ENCODE measurements at regions not wholly inside any gene's neighbourhood (a gene's known extent, or its start where the extent isn't known, plus 50 kb on each side); places are given as distances from the start of the nearest gene placed in this dataset.

DNA sequence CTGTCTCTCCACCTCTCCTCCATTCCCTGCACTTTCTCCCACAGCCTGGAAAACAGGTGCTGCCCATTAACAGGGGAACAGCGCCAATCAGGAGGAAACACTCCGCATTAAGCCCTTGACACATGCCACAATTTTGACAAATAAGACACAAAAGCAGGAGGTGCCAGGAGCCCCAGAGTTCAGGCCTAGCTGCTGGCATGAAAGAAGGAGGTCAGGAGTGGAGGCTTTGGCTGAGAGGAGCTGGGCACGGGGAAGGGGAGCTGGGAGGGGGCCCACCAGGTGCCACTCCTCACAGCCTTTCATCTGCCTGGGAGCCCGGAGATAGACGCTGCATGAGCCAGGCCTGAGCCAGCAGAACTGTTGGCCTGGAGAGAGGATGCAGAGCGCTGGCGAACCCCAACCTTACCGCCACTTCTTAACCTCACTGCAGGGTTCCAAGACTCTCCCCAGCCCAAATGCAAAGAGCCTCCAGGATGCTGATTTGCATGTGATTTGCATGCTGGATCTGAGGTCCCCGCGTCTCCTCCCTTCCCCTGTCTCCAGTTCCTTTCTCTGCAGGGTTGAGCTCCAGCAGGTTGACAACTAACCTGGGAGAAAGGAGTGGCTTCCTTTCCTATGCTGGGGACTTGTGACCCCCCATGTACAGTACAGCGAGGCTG lies 139.8 kb upstream of the SDK2 start:
- POLR2A ChIA-PET, result no interaction called here
- intact Hi-C loops (cut with micrococcal nuclease), result no loop called here

DNA sequence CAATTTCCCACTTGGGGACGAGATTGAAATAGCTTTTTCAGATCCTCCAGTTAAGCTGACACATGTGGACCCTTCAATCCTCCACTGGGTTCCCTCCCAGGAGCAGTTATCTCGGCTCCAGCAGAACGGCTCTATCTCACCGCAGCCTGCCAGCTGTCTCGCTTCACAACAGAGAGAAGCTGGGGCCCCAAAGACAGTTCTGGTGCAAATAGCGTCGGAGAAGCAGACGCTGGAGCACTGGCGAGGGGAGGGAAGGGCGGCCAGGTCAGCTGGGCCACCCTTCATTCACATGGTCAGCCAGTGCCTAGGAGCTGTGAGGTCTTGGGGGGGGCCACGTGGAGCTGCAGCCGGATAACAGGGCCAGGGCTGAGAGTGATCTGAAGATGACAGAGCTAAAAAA lies 141.3 kb upstream of the SDK2 start:
- Mint-ChIP-seq H3K27ac (no peak overlapping the region), H3K9me3 (ENCODE audit: insufficient read depth) (peaks cover 1% of the 10 kb centered on the region), H3K4me1 (no peaks in the 10 kb centered on the region), H3K27me3 (peaks cover 28% of the 10 kb centered on the region), H3K4me3 (no peak overlapping the region)
- Histone ChIP-seq H4K20me1 (ENCODE audit: control insufficient read depth, insufficient read depth, low read length, poor library complexity, severe bottlenecking) (no peaks in the 10 kb centered on the region), H2AFZ (ENCODE audit: insufficient read depth, low read depth, low read length, poor library complexity, severe bottlenecking) (no peak overlapping the region), H3K9me3 (ENCODE audit: control extremely low read depth in 1 of 3, control insufficient read depth in 2 of 3, insufficient read depth in 1 of 3, low read length in 2 of 3) (no peaks in the 10 kb centered on the region), H3K79me2 (ENCODE audit: control insufficient read depth, insufficient read depth, low read length) (no peaks in the 10 kb centered on the region), H3K9ac (ENCODE audit: low read length) (no peak overlapping the region), H3K27me3 (replicated peaks in 1 of 4; ENCODE audit: control extremely low read depth in 1 of 4, control insufficient read depth in 3 of 4, insufficient read depth in 4 of 4, low read length in 3 of 4) (peaks cover 0 to 3% (median 0%) of the 10 kb centered on the region in 4 experiments), H3K27ac (ENCODE audit: low read length in 2 of 2) (no peak overlapping the region), H3K36me3 (replicated peaks in 1 of 2; ENCODE audit: control extremely low read depth in 1 of 2, control insufficient read depth in 1 of 2, extremely low read depth in 1 of 2, insufficient read depth in 2 of 2, low read length in 1 of 2) (no peaks in the 10 kb centered on the region), H3K4me1 (ENCODE audit: control insufficient read depth in 2 of 2, insufficient read depth in 2 of 2, low read length in 2 of 2) (no peaks in the 10 kb centered on the region), H3K4me2 (replicated peaks; ENCODE audit: low read depth, low read length, poor library complexity, severe bottlenecking) (no peak overlapping the region), H3K4me3 (ENCODE audit: control extremely low read depth in 1 of 5, extremely low read depth in 1 of 5, insufficient read depth in 1 of 5, low read depth in 2 of 5, low read length in 4 of 5) (no peak overlapping the region)
- WGBS (ENCODE audit: insufficient coverage), result 58% methylated on average over 8 of the region's 12 CpGs
- intact Hi-C loops (cut with micrococcal nuclease), result no loop called here
- ChIA-PET POLR2A (no interaction called here), CTCF (no interaction called here)
- TF ChIP-seq EZH2 (IDR thresholded peaks at IDR 0.05; ENCODE audit: borderline replicate concordance, insufficient read depth, low read depth, low read length, poor library complexity, severe bottlenecking), result no peak
- DNase-seq, result no peak
- ATAC-seq (ENCODE audit: low read depth), result no peak

More for the DNA sequence above, 139.8 kb upstream of the SDK2 start:
- Histone ChIP-seq H3K36me3 (replicated peaks in 1 of 2; ENCODE audit: control extremely low read depth in 1 of 2, control insufficient read depth in 1 of 2, extremely low read depth in 1 of 2, insufficient read depth in 2 of 2, low read length in 1 of 2) (no peaks in the 10 kb centered on the region), H2AFZ (ENCODE audit: insufficient read depth, low read depth, low read length, poor library complexity, severe bottlenecking) (no peak overlapping the region), H3K4me2 (replicated peaks; ENCODE audit: low read depth, low read length, poor library complexity, severe bottlenecking) (no peak overlapping the region), H3K79me2 (ENCODE audit: control insufficient read depth, insufficient read depth, low read length) (no peaks in the 10 kb centered on the region), H3K4me3 (ENCODE audit: control extremely low read depth in 1 of 5, extremely low read depth in 1 of 5, insufficient read depth in 1 of 5, low read depth in 2 of 5, low read length in 4 of 5) (no peak overlapping the region), H3K9me3 (ENCODE audit: control extremely low read depth in 1 of 3, control insufficient read depth in 2 of 3, insufficient read depth in 1 of 3, low read length in 2 of 3) (peaks cover 0 to under 1% (median 0%) of the 10 kb centered on the region in 3 donors), H4K20me1 (ENCODE audit: control insufficient read depth, insufficient read depth, low read length, poor library complexity, severe bottlenecking) (no peaks in the 10 kb centered on the region), H3K9ac (ENCODE audit: low read length) (no peak overlapping the region), H3K4me1 (ENCODE audit: control insufficient read depth in 2 of 2, insufficient read depth in 2 of 2, low read length in 2 of 2) (no peaks in the 10 kb centered on the region), H3K27ac (ENCODE audit: low read length in 2 of 2) (no peak overlapping the region), H3K27me3 (replicated peaks in 1 of 4; ENCODE audit: control extremely low read depth in 1 of 4, control insufficient read depth in 3 of 4, insufficient read depth in 4 of 4, low read length in 3 of 4) (peaks cover 0 to 3% (median 0%) of the 10 kb centered on the region in 4 experiments)
- TF ChIP-seq EZH2 (IDR thresholded peaks at IDR 0.05; ENCODE audit: borderline replicate concordance, insufficient read depth, low read depth, low read length, poor library complexity, severe bottlenecking), result no peak
- TF ChIP-seq, protein P1, sequence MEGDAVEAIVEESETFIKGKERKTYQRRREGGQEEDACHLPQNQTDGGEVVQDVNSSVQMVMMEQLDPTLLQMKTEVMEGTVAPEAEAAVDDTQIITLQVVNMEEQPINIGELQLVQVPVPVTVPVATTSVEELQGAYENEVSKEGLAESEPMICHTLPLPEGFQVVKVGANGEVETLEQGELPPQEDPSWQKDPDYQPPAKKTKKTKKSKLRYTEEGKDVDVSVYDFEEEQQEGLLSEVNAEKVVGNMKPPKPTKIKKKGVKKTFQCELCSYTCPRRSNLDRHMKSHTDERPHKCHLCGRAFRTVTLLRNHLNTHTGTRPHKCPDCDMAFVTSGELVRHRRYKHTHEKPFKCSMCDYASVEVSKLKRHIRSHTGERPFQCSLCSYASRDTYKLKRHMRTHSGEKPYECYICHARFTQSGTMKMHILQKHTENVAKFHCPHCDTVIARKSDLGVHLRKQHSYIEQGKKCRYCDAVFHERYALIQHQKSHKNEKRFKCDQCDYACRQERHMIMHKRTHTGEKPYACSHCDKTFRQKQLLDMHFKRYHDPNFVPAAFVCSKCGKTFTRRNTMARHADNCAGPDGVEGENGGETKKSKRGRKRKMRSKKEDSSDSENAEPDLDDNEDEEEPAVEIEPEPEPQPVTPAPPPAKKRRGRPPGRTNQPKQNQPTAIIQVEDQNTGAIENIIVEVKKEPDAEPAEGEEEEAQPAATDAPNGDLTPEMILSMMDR (IDR thresholded peaks at IDR 0.05), result no peak
- DNase-seq (no peak), ATAC-seq (ENCODE audit: low read depth) (no peak)
- H3K27ac Mint-ChIP-seq, result no peak overlapping the region
- no peak overlapping the region for H3K4me3 Mint-ChIP-seq
- no peaks in the 10 kb centered on the region for H3K4me1 Mint-ChIP-seq
- WGBS (ENCODE audit: insufficient coverage), result 80% methylated on average over 10 of the region's 11 CpGs
- CTCF ChIA-PET, result no interaction called here
- H3K9me3 Mint-ChIP-seq (ENCODE audit: insufficient read depth), result peaks cover 3% of the 10 kb centered on the region
- peaks cover 26% of the 10 kb centered on the region for H3K27me3 Mint-ChIP-seq

All from B cell (primary cell).